Right lobe of liver (tissue), 6 donors: ENCODE measurements at regions not wholly inside any gene's neighbourhood (a gene's known extent, or its start where the extent isn't known, plus 50 kb on each side); places are given as distances from the start of the nearest gene placed in this dataset.

Experiments used
- ATAC-seq, 4 donors: fragments of 200-7000 bp; cut with Tn5 transposase; one replicate each; pipeline ENCODE4 v1.9.1; 2020; ENCODE audit warnings: mild to moderate bottlenecking in 4 of 4, moderate library complexity in 4 of 4
- DNase-seq, 3 donors: peaks; one replicate each; pipeline ENCODE4 v3.0.0-alpha.2; 2020
- H3K27ac ChIP-seq, 3 donors: fragments of 200-600 bp; one replicate each; pipeline ENCODE4 v1.8.0; 2022
- H3K27me3 ChIP-seq, 2 donors: fragments of 200-600 bp; one replicate each; pipeline ENCODE4 v1.8.0; 2022
- H3K36me3 ChIP-seq, 4 donors: fragments of 200-600 bp; sonication (generic) in 1 of 4; one replicate each; pipeline versions ENCODE4 v1.5.1 to v1.8.0; 2017 to 2022; ENCODE audit warnings: control low read depth in 1 of 4
- H3K4me1 ChIP-seq, 4 donors: fragments of 200-600 bp; sonication (generic) in 1 of 4; one replicate each; pipeline versions ENCODE4 v1.5.1 to v1.8.0; 2017 to 2022; ENCODE audit warnings: control low read depth in 1 of 4
- H3K4me3 ChIP-seq, 3 donors: fragments of 200-600 bp; one replicate each; pipeline ENCODE4 v1.8.0; 2022
- H3K9me3 ChIP-seq, 4 donors: fragments of 200-600 bp; sonication (generic) in 1 of 4; one replicate each; pipeline versions ENCODE4 v1.5.1 to v1.8.0; 2017 to 2022; ENCODE audit warnings: control low read depth in 1 of 4
- POLR2A ChIP-seq: fragments of 450-650 bp; IDR thresholded peaks from one replicate; pipeline ENCODE4 v1.6.1; 2017; ENCODE audit warnings: antibody characterized with exemption, mild to moderate bottlenecking
- WGBS: methylation state at CpG from one replicate; pipeline ENCODE4 v1.1.6; 2018; ENCODE audit warnings: low coverage, low lambda C conversion rate; ENCODE audit not compliant: insufficient coverage; ENCODE audit errors: missing lambda C conversion rate; 5-methylcytosine and 5-hydroxymethylcytosine counted together
- intact Hi-C, 2 donors: fragments of 100-400 bp; cut with DNase I; formaldehyde crosslinking; loops; one replicate each; pipeline versions ENCODE4 v1.11.2 to v1.14.1; 2022
- TF ChIP-seq, protein P1 (sequence below), 4 donors: fragments of 200-600 bp in 3 of 4; fragments of 450-650 bp in 1 of 4; IDR thresholded peaks; one replicate each; pipeline versions ENCODE4 v1.5.1 to v1.8.0; 2016 to 2022; ENCODE audit warnings: antibody characterized with exemption in 4 of 4, mild to moderate bottlenecking in 2 of 4
- donor health status: DM: no; HTN: yes; CAD: no.
- donor health status: DM: no; HTN: no; CAD: no.
- donor health status: DM: no; HTN: no; CAD: no.
- donor health status: DM: no; HTN: yes; CAD: no.
- donor health status: DM: no; HTN: yes; CAD: no.

GRCh38 chr7:138299066-138299465 lies 161.0 kb upstream of the TRIM24 start:
- 54% methylated on average over 3 of the region's 3 CpGs for WGBS

DNA sequence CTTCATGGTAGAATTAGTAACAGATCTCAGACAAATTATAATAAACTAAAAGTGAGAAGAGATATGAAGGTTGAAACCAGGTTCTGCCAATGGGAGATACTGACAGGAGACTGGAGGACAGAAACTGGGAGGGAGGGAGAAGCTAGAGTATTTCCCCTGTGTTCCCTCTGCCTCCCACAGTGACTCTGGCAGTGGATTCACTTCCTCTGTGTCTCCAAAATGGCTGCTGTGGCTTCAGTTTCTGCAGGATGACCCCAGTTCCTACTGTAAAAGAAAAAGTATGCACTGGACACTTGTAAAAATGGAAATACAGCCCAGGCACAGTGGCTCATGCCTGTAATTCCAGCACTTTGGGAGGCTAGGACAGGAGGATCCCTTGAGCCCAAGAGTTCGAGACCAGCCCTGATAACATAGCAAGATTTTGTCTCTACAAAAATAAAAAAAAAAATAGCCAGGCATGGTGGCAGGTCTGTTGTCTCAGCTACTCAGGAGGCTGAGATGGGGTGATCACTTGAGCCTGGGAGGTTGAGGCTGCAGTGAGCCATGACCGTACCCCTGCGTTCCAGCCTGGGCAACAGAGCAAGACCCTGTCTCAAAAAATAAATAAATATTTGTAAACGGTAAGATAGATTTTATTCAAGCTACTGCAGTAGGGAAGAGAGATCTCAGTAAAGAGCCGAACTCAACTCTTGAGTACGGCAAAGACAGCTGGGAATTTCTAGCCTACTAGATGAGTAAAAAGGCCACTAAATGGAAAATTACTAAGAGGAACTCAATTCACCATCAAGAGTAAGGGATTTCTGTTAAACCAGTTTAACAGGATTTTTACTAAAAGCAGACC lies 156.6 kb upstream of the TRIM24 start:
- WGBS, result 96% methylated on average over 6 of the region's 6 CpGs
- peak in 1 of 4 donors; percentile 45 for ATAC-seq
- intact Hi-C loops, result no loop called here
- Histone ChIP-seq H3K4me1 (no peaks in the 10 kb centered on the region), H3K27me3 (no peaks in the 10 kb centered on the region), H3K9me3 (no peaks in the 10 kb centered on the region), H3K27ac (no peak overlapping the region), H3K36me3 (no peaks in the 10 kb centered on the region), H3K4me3 (no peak overlapping the region)
- TF ChIP-seq, protein P1, sequence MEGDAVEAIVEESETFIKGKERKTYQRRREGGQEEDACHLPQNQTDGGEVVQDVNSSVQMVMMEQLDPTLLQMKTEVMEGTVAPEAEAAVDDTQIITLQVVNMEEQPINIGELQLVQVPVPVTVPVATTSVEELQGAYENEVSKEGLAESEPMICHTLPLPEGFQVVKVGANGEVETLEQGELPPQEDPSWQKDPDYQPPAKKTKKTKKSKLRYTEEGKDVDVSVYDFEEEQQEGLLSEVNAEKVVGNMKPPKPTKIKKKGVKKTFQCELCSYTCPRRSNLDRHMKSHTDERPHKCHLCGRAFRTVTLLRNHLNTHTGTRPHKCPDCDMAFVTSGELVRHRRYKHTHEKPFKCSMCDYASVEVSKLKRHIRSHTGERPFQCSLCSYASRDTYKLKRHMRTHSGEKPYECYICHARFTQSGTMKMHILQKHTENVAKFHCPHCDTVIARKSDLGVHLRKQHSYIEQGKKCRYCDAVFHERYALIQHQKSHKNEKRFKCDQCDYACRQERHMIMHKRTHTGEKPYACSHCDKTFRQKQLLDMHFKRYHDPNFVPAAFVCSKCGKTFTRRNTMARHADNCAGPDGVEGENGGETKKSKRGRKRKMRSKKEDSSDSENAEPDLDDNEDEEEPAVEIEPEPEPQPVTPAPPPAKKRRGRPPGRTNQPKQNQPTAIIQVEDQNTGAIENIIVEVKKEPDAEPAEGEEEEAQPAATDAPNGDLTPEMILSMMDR (IDR thresholded peaks at IDR 0.05), result no peak
- TF ChIP-seq POLR2A, result no peak
- no peak for DNase-seq

More at GRCh38 chr7:138299066-138299465, 161.0 kb upstream of the TRIM24 start:
- Histone ChIP-seq H3K9me3 (no peaks in the 10 kb centered on the region), H3K27me3 (no peaks in the 10 kb centered on the region), H3K36me3 (no peaks in the 10 kb centered on the region), H3K27ac (no peak overlapping the region), H3K4me3 (no peak overlapping the region), H3K4me1 (peaks cover 0 to 27% (median 8%) of the 10 kb centered on the region in 4 donors)
- no peak for DNase-seq
- no peak for ATAC-seq
- intact Hi-C loops, result no loop called here
- no peak for TF ChIP-seq POLR2A
- TF ChIP-seq, protein P1 (IDR thresholded peaks at IDR 0.05), result no peak

- WGBS, result 100% methylated on average over 1 of the region's 1 CpG
- Histone ChIP-seq H3K4me1 (no peaks in the 10 kb centered on the region), H3K9me3 (no peaks in the 10 kb centered on the region), H3K36me3 (no peaks in the 10 kb centered on the region), H3K27me3 (no peaks in the 10 kb centered on the region), H3K27ac (no peak overlapping the region), H3K4me3 (no peak overlapping the region)
- DNase-seq (no peak), ATAC-seq (no peak)
- intact Hi-C loops, result no loop called here
- no peak for TF ChIP-seq POLR2A
- TF ChIP-seq, protein P1 (IDR thresholded peaks at IDR 0.05), result no peak
These were observed 156.1 kb upstream of the TRIM24 start for GRCh38 chr7:138304071-138304320.

GRCh38 chr7:138307633-138308032 lies 152.4 kb upstream of the TRIM24 start:
- Histone ChIP-seq H3K4me1 (no peaks in the 10 kb centered on the region), H3K27me3 (no peaks in the 10 kb centered on the region), H3K36me3 (no peaks in the 10 kb centered on the region), H3K27ac (no peak overlapping the region), H3K4me3 (no peak overlapping the region), H3K9me3 (no peaks in the 10 kb centered on the region)
- intact Hi-C loops, result no loop called here
- no peak for ATAC-seq
- TF ChIP-seq POLR2A, result no peak
- TF ChIP-seq, protein P1 (IDR thresholded peaks at IDR 0.05), result no peak
- WGBS, result 95% methylated on average over 3 of the region's 3 CpGs
- DNase-seq, result no peak
